ENCODE measurements at regions not wholly inside any gene's neighbourhood (a gene's known extent, or its start where the extent isn't known, plus 50 kb on each side); places are given as distances from the start of the nearest gene placed in this dataset.

DNA sequence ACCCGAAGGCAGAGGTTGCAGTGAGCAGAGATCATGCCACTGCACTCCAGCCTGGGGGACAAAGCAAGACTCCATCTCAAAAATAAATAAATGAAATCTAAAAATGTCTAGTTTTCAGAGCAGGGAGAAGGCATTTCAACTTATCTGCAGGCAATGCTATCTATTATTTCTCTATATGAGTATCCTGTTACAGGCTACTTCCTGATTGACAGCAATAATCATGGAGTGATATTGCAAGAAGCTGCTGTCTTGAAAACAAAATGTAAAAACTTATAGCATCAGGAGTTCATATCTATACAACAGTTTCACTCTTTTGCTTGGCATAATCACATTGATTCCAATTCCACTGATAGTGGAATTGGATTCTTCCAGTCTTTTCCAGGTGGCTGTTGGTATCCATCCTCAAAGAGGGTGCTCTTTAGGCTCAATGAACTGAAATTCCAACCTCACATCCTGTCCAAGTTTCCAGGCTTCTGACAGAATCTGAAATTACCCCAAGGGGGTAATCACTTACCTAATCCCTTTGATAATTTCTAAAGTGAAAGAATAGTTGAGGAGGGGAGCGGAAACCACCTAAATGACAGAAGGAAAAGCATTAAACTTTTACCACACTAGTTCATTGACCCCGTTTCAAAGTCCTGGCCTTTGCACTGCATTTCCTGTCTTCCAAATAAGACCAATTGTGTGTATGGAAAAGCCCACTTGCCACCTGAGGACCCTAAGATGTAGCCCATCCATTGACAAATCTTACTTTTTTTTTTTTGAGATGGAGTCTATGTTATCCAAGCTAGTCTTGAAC lies 107.6 kb downstream of the GLUL start:
- Histone ChIP-seq H3K9me3 (ENCODE audit: control insufficient read depth in 2 of 3, insufficient read depth in 1 of 3, low read length in 3 of 3) (no peaks in the 10 kb centered on the region), H3K36me3 (ENCODE audit: control insufficient read depth in 2 of 3, insufficient read depth in 3 of 3, low read length in 3 of 3) (no peaks in the 10 kb centered on the region), H3K27me3 (ENCODE audit: control insufficient read depth, insufficient read depth, low read length) (no peaks in the 10 kb centered on the region), H3K9ac (ENCODE audit: low read length in 3 of 3) (no peak overlapping the region), H3K27ac (ENCODE audit: low read depth in 2 of 2, low read length in 2 of 2) (no peak overlapping the region), H3K4me3 (ENCODE audit: low read length in 3 of 3) (no peak overlapping the region), H3K4me1 (ENCODE audit: control insufficient read depth in 2 of 3, insufficient read depth in 2 of 3, low read depth in 1 of 3, low read length in 3 of 3) (no peaks in the 10 kb centered on the region)
- intact Hi-C loops (cut with DNase I), result no loop called here
- FAIRE-seq, result no peak
- DNase-seq, result no peak
- TF ChIP-seq, protein P1, sequence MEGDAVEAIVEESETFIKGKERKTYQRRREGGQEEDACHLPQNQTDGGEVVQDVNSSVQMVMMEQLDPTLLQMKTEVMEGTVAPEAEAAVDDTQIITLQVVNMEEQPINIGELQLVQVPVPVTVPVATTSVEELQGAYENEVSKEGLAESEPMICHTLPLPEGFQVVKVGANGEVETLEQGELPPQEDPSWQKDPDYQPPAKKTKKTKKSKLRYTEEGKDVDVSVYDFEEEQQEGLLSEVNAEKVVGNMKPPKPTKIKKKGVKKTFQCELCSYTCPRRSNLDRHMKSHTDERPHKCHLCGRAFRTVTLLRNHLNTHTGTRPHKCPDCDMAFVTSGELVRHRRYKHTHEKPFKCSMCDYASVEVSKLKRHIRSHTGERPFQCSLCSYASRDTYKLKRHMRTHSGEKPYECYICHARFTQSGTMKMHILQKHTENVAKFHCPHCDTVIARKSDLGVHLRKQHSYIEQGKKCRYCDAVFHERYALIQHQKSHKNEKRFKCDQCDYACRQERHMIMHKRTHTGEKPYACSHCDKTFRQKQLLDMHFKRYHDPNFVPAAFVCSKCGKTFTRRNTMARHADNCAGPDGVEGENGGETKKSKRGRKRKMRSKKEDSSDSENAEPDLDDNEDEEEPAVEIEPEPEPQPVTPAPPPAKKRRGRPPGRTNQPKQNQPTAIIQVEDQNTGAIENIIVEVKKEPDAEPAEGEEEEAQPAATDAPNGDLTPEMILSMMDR (IDR thresholded peaks at IDR 0.05; ENCODE audit: borderline replicate concordance, extremely low read depth, insufficient read depth), result no peak

DNA sequence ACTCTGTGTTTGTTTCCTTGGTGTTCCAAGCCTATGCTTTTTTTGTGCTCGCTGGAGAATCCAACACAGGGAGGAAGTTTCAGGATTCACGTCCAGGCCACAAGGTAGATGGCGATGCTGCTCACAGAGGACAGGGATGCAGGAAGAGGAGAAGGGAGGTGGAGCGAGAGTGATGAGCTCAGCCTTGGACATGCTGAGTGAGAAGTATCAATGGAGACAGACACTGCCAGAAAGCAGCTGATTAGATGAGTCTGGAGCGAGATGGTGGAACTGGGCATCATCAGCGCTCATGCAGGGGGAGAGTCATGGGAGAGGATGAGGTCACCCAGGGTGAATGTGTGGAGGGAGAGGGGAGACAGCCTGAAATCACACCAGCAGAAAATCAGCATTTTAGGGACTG lies 110.0 kb downstream of the GLUL start:
- no peak overlapping the region for H3K4me3 ChIP-seq (ENCODE audit: low read length in 3 of 3)
- intact Hi-C loops (cut with DNase I), result no loop called here
- no peak for FAIRE-seq
- H3K4me1 ChIP-seq (ENCODE audit: control insufficient read depth in 2 of 3, insufficient read depth in 2 of 3, low read depth in 1 of 3, low read length in 3 of 3), result no peaks in the 10 kb centered on the region
- H3K9ac ChIP-seq (ENCODE audit: low read length in 3 of 3), result no peak overlapping the region
- no peak overlapping the region for H3K27ac ChIP-seq (ENCODE audit: low read depth in 2 of 2, low read length in 2 of 2)
- H3K36me3 ChIP-seq (ENCODE audit: control insufficient read depth in 2 of 3, insufficient read depth in 3 of 3, low read length in 3 of 3), result no peaks in the 10 kb centered on the region
- TF ChIP-seq, protein P1 (IDR thresholded peaks at IDR 0.05; ENCODE audit: borderline replicate concordance, extremely low read depth, insufficient read depth), result no peak
- no peaks in the 10 kb centered on the region for H3K27me3 ChIP-seq (ENCODE audit: control insufficient read depth, insufficient read depth, low read length)
- DNase-seq, result no peak
- no peaks in the 10 kb centered on the region for H3K9me3 ChIP-seq (ENCODE audit: control insufficient read depth in 2 of 3, insufficient read depth in 1 of 3, low read length in 3 of 3)

- Histone ChIP-seq H3K27me3 (ENCODE audit: control insufficient read depth, insufficient read depth, low read length) (no peaks in the 10 kb centered on the region), H3K9me3 (ENCODE audit: control insufficient read depth in 2 of 3, insufficient read depth in 1 of 3, low read length in 3 of 3) (no peaks in the 10 kb centered on the region), H3K9ac (ENCODE audit: low read length in 3 of 3) (no peak overlapping the region), H3K4me3 (ENCODE audit: low read length in 3 of 3) (no peak overlapping the region), H3K27ac (ENCODE audit: low read depth in 2 of 2, low read length in 2 of 2) (no peak overlapping the region), H3K4me1 (ENCODE audit: control insufficient read depth in 2 of 3, insufficient read depth in 2 of 3, low read depth in 1 of 3, low read length in 3 of 3) (no peaks in the 10 kb centered on the region), H3K36me3 (ENCODE audit: control insufficient read depth in 2 of 3, insufficient read depth in 3 of 3, low read length in 3 of 3) (no peaks in the 10 kb centered on the region)
- TF ChIP-seq, protein P1 (IDR thresholded peaks at IDR 0.05; ENCODE audit: borderline replicate concordance, extremely low read depth, insufficient read depth), result no peak
- intact Hi-C loops (cut with DNase I), result no loop called here
- no peak for DNase-seq
- FAIRE-seq, result no peak
Measured at GRCh38 chr1:182280504-182280900, 111.1 kb downstream of the GLUL start.

All from kidney (tissue), 13 donors.